Smooth muscle cell (in vitro differentiated cells): ENCODE measurements at regions not wholly inside any gene's neighbourhood (a gene's known extent, or its start where the extent isn't known, plus 50 kb on each side); places are given as distances from the start of the nearest gene placed in this dataset.

ENCODE experiments used
- DNase-seq: peaks from one replicate; lab custom pipeline; 2025; ENCODE audit not compliant: unreplicated experiment; lab: John Stamatoyannopoulos, UW
- H2AFZ ChIP-seq: fragments of 200-600 bp; sonication (generic); 2 replicates; pipeline ENCODE4 v1.6.0; 2016; ENCODE audit warnings: antibody characterized with exemption, low read depth, mild to moderate bottlenecking
- H3F3A ChIP-seq: fragments of 200-600 bp; sonication (generic); 2 replicates; pipeline ENCODE4 v1.6.0; 2017; ENCODE audit warnings: antibody characterized with exemption, low read depth
- H3K27ac ChIP-seq: fragments of 200-600 bp; sonication (generic); 2 replicates; pipeline ENCODE4 v1.5.1; 2016; ENCODE audit warnings: low read depth, mild to moderate bottlenecking
- H3K27me3 ChIP-seq: fragments of 200-600 bp; sonication (generic); 2 replicates; pipeline ENCODE4 v1.6.1; 2016; ENCODE audit warnings: low read depth, mild to moderate bottlenecking
- H3K36me3 ChIP-seq: fragments of 200-600 bp; sonication (generic); 2 replicates; pipeline ENCODE4 v1.5.1; 2016; ENCODE audit warnings: low read depth
- H3K4me1 ChIP-seq: fragments of 200-600 bp; sonication (generic); 2 replicates; pipeline ENCODE4 v1.5.1; 2016; ENCODE audit warnings: low read depth
- H3K4me2 ChIP-seq: fragments of 200-600 bp; sonication (generic); 2 replicates; pipeline ENCODE4 v1.6.0; 2016; ENCODE audit warnings: mild to moderate bottlenecking
- H3K4me3 ChIP-seq: fragments of 200-600 bp; sonication (generic); 2 replicates; pipeline ENCODE4 v1.5.1; 2016; ENCODE audit warnings: mild to moderate bottlenecking
- H3K79me2 ChIP-seq: fragments of 200-600 bp; sonication (generic); 2 replicates; pipeline ENCODE4 v1.6.0; 2016; ENCODE audit warnings: low read depth, mild to moderate bottlenecking
- H3K9ac ChIP-seq: fragments of 200-600 bp; sonication (generic); 2 replicates; pipeline ENCODE4 v1.6.0; 2016; ENCODE audit warnings: low read depth
- H3K9me3 ChIP-seq: fragments of 200-600 bp; sonication (generic); replicated peaks from 2 replicates; pipeline ENCODE4 v1.5.1; 2016; ENCODE audit warnings: low read depth
- H4K20me1 ChIP-seq: fragments of 200-600 bp; sonication (generic); 2 replicates; pipeline ENCODE4 v1.6.0; 2016; ENCODE audit warnings: low read depth
- CTCF ChIP-seq: fragments of 200-600 bp; sonication (generic); IDR thresholded peaks from 2 replicates; pipeline ENCODE4 v1.5.1; 2017; ENCODE audit warnings: borderline replicate concordance, mild to moderate bottlenecking, antibody characterized with exemption; ENCODE audit not compliant: insufficient read depth, poor library complexity, severe bottlenecking
- WGBS: methylation state at CpG from one replicate; pipeline ENCODE4 v1.1.7; 2016; ENCODE audit warnings: low lambda C conversion rate; 5-methylcytosine and 5-hydroxymethylcytosine counted together

GRCh38 chr18:10051877-10052631 is 138.2 kb downstream of the VAPA start:
- no peak for TF ChIP-seq CTCF
- no peaks in the 10 kb centered on the region for H3K27me3 ChIP-seq
- H3K27ac ChIP-seq, result no peak overlapping the region
- no peaks in the 10 kb centered on the region for H4K20me1 ChIP-seq
- no peak overlapping the region for H2AFZ ChIP-seq
- H3K4me3 ChIP-seq, result no peak overlapping the region
- no peaks in the 10 kb centered on the region for H3K9me3 ChIP-seq
- H3K9ac ChIP-seq, result no peak overlapping the region
- no peak for DNase-seq
- H3K4me1 ChIP-seq, result peaks cover under 1% of the 10 kb centered on the region
- H3K4me2 ChIP-seq, result no peak overlapping the region
- 32% methylated on average over 8 of the region's 8 CpGs for WGBS
- no peaks in the 10 kb centered on the region for H3K79me2 ChIP-seq
- H3F3A ChIP-seq, result peaks cover 6% of the 10 kb centered on the region
- H3K36me3 ChIP-seq, result no peaks in the 10 kb centered on the region

- TF ChIP-seq CTCF, result no peak
- no peak overlapping the region for H3K27ac ChIP-seq
- H3K4me1 ChIP-seq, result peaks cover 6% of the 10 kb centered on the region
Measured at GRCh38 chr18:10052871-10053270, 139.1 kb downstream of the VAPA start.

GRCh38 chr18:10053861-10054260 is 140.0 kb downstream of the VAPA start:
- H3K79me2 ChIP-seq, result no peaks in the 10 kb centered on the region
- H3K4me1 ChIP-seq, result peaks cover 6% of the 10 kb centered on the region
- H3F3A ChIP-seq, result peaks cover 15% of the 10 kb centered on the region
- TF ChIP-seq CTCF, result no peak
- WGBS, result 96% methylated on average over 5 of the region's 5 CpGs
- no peaks in the 10 kb centered on the region for H3K36me3 ChIP-seq
- no peaks in the 10 kb centered on the region for H4K20me1 ChIP-seq
- no peaks in the 10 kb centered on the region for H3K27me3 ChIP-seq
- no peak overlapping the region for H3K4me3 ChIP-seq
- H3K4me2 ChIP-seq, result no peak overlapping the region
- DNase-seq, result no peak
- no peak overlapping the region for H3K27ac ChIP-seq
- no peak overlapping the region for H3K9ac ChIP-seq
- H3K9me3 ChIP-seq, result no peaks in the 10 kb centered on the region
- no peak overlapping the region for H2AFZ ChIP-seq

More at GRCh38 chr18:10052871-10053270, 139.1 kb downstream of the VAPA start:
- Histone ChIP-seq H3K4me3 (no peak overlapping the region), H3K36me3 (no peaks in the 10 kb centered on the region), H3K4me2 (no peak overlapping the region), H3K9ac (no peak overlapping the region), H3K9me3 (no peaks in the 10 kb centered on the region), H2AFZ (no peak overlapping the region), H3K79me2 (no peaks in the 10 kb centered on the region), H3F3A (peaks cover 12% of the 10 kb centered on the region), H3K27me3 (no peaks in the 10 kb centered on the region), H4K20me1 (no peaks in the 10 kb centered on the region)
- DNase-seq, result no peak
- WGBS, result 100% methylated on average over 3 of the region's 3 CpGs

GRCh38 chr18:10054366-10054765 is 140.6 kb downstream of the VAPA start:
- no peak for TF ChIP-seq CTCF
- WGBS, result 88% methylated on average over 9 of the region's 10 CpGs
- H3K27ac ChIP-seq, result no peak overlapping the region
- no peaks in the 10 kb centered on the region for H4K20me1 ChIP-seq
- no peaks in the 10 kb centered on the region for H3K36me3 ChIP-seq
- peaks cover 8% of the 10 kb centered on the region for H3K4me1 ChIP-seq
- no peaks in the 10 kb centered on the region for H3K27me3 ChIP-seq
- H2AFZ ChIP-seq, result no peak overlapping the region
- no peaks in the 10 kb centered on the region for H3K9me3 ChIP-seq
- no peak for DNase-seq
- peaks cover 18% of the 10 kb centered on the region for H3F3A ChIP-seq
- H3K4me3 ChIP-seq, result no peak overlapping the region
- no peak overlapping the region for H3K4me2 ChIP-seq
- no peak overlapping the region for H3K9ac ChIP-seq
- no peaks in the 10 kb centered on the region for H3K79me2 ChIP-seq
